ENCODE measurements at regions not wholly inside any gene's neighbourhood (a gene's known extent, or its start where the extent isn't known, plus 50 kb on each side); places are given as distances from the start of the nearest gene placed in this dataset.

- DNase-seq (ENCODE audit: low spot score): no peak
Observed at GRCh38 chr6:7664003-7664402, 61.9 kb upstream of the BMP6 start.

DNA sequence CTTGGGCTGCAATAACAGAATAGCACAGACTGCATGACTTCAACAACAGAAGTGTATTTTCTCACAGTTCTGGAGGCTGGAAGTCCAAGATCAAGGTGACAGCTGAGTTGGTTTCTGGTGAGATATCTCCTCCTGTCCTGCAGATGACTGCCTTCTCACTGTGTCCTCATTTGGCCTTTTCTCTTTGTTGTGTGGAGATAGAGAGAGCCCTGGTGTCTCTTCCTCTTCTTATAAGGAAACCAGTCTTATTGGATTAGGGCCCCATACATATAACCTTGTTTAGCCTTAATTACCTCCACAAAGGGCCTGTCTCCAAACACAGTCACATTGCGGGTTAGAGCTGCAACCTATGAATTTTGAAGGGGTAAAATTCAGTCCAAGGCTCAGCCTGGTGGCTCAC is 57.0 kb upstream of the BMP6 start:
- no peak for DNase-seq (ENCODE audit: low spot score)

GRCh38 chr6:7669742-7670141 is 56.2 kb upstream of the BMP6 start:
- no peak for DNase-seq (ENCODE audit: low spot score)

- no peak for DNase-seq (ENCODE audit: low spot score)
Observed at GRCh38 chr6:7671076-7671475, 54.8 kb upstream of the BMP6 start.

DNA sequence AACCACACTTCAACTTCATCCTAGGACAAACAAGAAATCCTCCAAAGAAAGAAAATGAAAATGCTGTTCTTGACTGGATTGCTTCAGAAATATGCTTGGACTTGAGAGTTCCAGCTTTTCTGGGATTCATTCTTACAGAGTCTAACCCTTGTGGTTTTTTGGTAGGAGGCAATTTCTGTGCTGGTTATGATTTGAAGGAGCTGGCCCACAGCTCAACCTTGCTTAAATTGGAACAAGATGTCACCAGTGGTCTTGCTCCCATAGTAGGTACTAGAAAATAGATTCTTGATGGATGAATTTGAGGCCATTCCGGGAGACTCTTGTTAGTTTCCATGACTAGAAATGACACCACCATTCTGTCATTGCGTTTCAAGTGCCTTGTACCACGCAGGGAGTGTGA is 54.3 kb upstream of the BMP6 start:
- DNase-seq (ENCODE audit: low spot score): no peak

DNA sequence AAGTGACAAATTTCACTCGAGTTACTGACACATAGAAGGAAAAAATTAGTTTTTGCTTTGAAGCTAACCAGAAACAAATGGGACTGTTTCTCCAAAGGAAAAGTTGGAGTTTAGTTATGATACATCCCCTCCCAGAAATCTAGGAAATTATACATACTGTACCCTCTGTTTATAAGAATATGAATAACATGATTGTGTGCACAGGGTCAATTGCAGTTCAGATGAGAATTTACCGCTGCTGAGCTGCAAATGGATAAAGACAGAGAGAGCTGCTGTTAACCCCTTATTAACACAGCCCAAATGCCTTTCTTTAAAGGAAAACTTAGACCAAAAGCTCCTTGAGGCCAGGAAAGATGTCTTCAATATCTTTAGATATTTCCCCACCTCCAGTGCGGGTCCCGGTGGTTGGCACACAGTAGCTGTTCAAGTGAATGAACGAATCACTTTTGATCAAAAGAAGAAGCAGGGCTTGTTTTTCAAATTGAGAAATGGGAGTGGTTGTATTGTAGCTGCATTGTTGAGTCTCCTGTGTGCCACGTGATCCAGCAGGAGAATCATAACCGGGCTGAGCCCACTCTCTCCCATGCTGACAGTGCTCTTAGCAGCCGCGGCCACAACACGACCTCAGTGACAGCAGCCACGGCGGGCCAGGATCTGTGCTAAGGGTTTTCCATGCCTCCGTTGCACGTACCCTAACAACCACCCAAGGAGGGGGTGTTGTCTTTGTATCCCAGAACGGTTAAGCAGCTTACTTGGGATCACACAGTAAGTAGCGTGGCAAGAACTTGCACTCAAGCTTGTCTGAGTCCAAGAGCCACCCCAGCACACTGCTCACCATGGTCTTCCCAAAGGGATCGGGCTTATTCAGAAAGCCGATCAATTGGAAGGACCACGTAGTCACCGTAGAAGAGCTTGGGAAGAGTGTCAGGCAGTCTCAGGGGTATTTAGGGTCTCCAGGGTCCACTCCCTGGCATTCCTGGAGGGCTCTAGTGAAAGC is 53.5 kb upstream of the BMP6 start:
- DNase-seq (ENCODE audit: low spot score): no peak

- peak; percentile 29 for DNase-seq (ENCODE audit: low spot score)
Observed at GRCh38 chr6:7673063-7673536, 52.8 kb upstream of the BMP6 start.

GRCh38 chr6:7674291-7674690 is 51.6 kb upstream of the BMP6 start:
- DNase-seq (ENCODE audit: low spot score): no peak

- DNase-seq (ENCODE audit: low spot score): no peak
Observed at GRCh38 chr6:7675353-7675945, 50.5 kb upstream of the BMP6 start.

Measured in AG08396 (cell line).